Nephron progenitor cell (in vitro differentiated cells): ENCODE measurements at regions not wholly inside any gene's neighbourhood (a gene's known extent, or its start where the extent isn't known, plus 50 kb on each side); places are given as distances from the start of the nearest gene placed in this dataset.

Experiments used
- DNase-seq: peaks from one replicate; pipeline ENCODE4 v3.0.0; 2021
- H3K27ac Mint-ChIP-seq: 2 replicates; pipeline ENCODE4 v1.8.0; 2021; ENCODE audit warnings: mild to moderate bottlenecking, moderate library complexity, mixed read lengths
- H3K27me3 Mint-ChIP-seq: 2 replicates; pipeline ENCODE4 v1.8.0; 2021; ENCODE audit warnings: mild to moderate bottlenecking, low read depth, mixed read lengths; ENCODE audit not compliant: poor library complexity
- H3K36me3 Mint-ChIP-seq: 2 replicates; pipeline ENCODE4 v1.8.0; 2021; ENCODE audit warnings: low read depth, mixed read lengths
- H3K4me1 Mint-ChIP-seq: 2 replicates; pipeline ENCODE4 v1.8.0; 2021; ENCODE audit warnings: mixed read lengths
- H3K4me3 Mint-ChIP-seq: 2 replicates; pipeline ENCODE4 v1.8.0; 2021; ENCODE audit warnings: mild to moderate bottlenecking, moderate library complexity, mixed read lengths
- H3K9me3 Mint-ChIP-seq: 2 replicates; pipeline ENCODE4 v1.8.0; 2021; ENCODE audit warnings: mild to moderate bottlenecking, moderate library complexity, mixed read lengths
- CTCF ChIP-seq: fragments of 200-600 bp; sonication (generic); IDR thresholded peaks from 2 replicates; pipeline ENCODE4 v1.5.0; 2021; ENCODE audit warnings: antibody characterized with exemption

- Mint-ChIP-seq H3K9me3 (peaks cover 16% of the 10 kb centered on the region), H3K27ac (no peak overlapping the region), H3K4me1 (peaks cover 8% of the 10 kb centered on the region)
These were observed 297.7 kb upstream of the RAB6C start for GRCh38 chr2:129681788-129682187.

GRCh38 chr2:129689653-129690448 lies 289.6 kb upstream of the RAB6C start:
- Mint-ChIP-seq H3K4me1 (no peaks in the 10 kb centered on the region), H3K4me3 (no peak overlapping the region), H3K27me3 (no peaks in the 10 kb centered on the region), H3K36me3 (peaks cover 17% of the 10 kb centered on the region), H3K27ac (no peak overlapping the region), H3K9me3 (peaks cover 52% of the 10 kb centered on the region)
- no peak for DNase-seq
- no peak for TF ChIP-seq CTCF

More at GRCh38 chr2:129681788-129682187, 297.7 kb upstream of the RAB6C start:
- DNase-seq = no peak
- no peaks in the 10 kb centered on the region for H3K36me3 Mint-ChIP-seq
- peaks cover 10% of the 10 kb centered on the region for H3K27me3 Mint-ChIP-seq
- no peak overlapping the region for H3K4me3 Mint-ChIP-seq
- TF ChIP-seq CTCF = no peak

GRCh38 chr2:129695496-129695895 lies 284.0 kb upstream of the RAB6C start:
- H3K4me1 Mint-ChIP-seq = no peaks in the 10 kb centered on the region
- H3K36me3 Mint-ChIP-seq = peaks cover 10% of the 10 kb centered on the region
- peaks cover 48% of the 10 kb centered on the region for H3K9me3 Mint-ChIP-seq
- TF ChIP-seq CTCF = no peak
- H3K4me3 Mint-ChIP-seq = no peak overlapping the region
- no peak overlapping the region for H3K27ac Mint-ChIP-seq
- H3K27me3 Mint-ChIP-seq = peaks cover 3% of the 10 kb centered on the region
- no peak for DNase-seq

GRCh38 chr2:129698593-129698992 lies 280.9 kb upstream of the RAB6C start:
- Mint-ChIP-seq H3K27me3 (peaks cover 3% of the 10 kb centered on the region), H3K9me3 (peaks cover 27% of the 10 kb centered on the region), H3K4me1 (no peaks in the 10 kb centered on the region), H3K4me3 (no peak overlapping the region), H3K27ac (no peak overlapping the region), H3K36me3 (no peaks in the 10 kb centered on the region)
- TF ChIP-seq CTCF = no peak
- DNase-seq = no peak

GRCh38 chr2:129699781-129700573 lies 279.5 kb upstream of the RAB6C start:
- peaks cover 28% of the 10 kb centered on the region for H3K9me3 Mint-ChIP-seq
- H3K36me3 Mint-ChIP-seq = no peaks in the 10 kb centered on the region
- no peak overlapping the region for H3K4me3 Mint-ChIP-seq
- TF ChIP-seq CTCF = no peak
- peaks cover 3% of the 10 kb centered on the region for H3K27me3 Mint-ChIP-seq
- H3K4me1 Mint-ChIP-seq = no peaks in the 10 kb centered on the region
- H3K27ac Mint-ChIP-seq = no peak overlapping the region
- DNase-seq = no peak
